ENCODE measurements at regions not wholly inside any gene's neighbourhood (a gene's known extent, or its start where the extent isn't known, plus 50 kb on each side); places are given as distances from the start of the nearest gene placed in this dataset.

- no peak for DNase-seq
Observed at GRCh38 chr13:63999614-64000305, 2584.1 kb upstream of the PCDH20 start.

DNA sequence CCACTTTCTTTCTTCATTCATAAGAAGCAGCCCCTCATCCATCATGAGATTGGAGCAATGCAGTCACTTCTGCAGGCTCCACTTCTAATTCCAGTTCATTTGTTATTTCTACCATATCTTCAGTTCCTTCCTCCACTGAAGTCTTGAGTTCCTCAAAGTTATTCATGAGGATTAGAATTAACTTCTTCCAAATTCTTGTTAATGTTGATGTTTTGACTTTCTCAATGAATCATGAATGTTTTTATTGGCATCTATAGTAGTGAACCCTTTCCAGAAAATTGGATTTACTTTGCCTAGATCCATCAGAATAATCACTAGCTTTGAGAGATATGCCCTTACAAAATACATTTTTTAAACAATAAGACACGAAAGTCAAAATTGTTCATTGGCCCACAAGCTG is 2567.7 kb upstream of the PCDH20 start:
- no peak for DNase-seq

GRCh38 chr13:63979951-63980350 is 2564.3 kb upstream of the PCDH20 start:
- no peak for DNase-seq

- DNase-seq: no peak
Observed at GRCh38 chr13:63972328-63972727, 2556.7 kb upstream of the PCDH20 start.

GRCh38 chr13:63954683-63955082 is 2539.0 kb upstream of the PCDH20 start:
- no peak for DNase-seq

GRCh38 chr13:63948045-63948444 is 2532.4 kb upstream of the PCDH20 start:
- DNase-seq: no peak

GRCh38 chr13:63944911-63945310 is 2529.3 kb upstream of the PCDH20 start:
- no peak for DNase-seq

DNA sequence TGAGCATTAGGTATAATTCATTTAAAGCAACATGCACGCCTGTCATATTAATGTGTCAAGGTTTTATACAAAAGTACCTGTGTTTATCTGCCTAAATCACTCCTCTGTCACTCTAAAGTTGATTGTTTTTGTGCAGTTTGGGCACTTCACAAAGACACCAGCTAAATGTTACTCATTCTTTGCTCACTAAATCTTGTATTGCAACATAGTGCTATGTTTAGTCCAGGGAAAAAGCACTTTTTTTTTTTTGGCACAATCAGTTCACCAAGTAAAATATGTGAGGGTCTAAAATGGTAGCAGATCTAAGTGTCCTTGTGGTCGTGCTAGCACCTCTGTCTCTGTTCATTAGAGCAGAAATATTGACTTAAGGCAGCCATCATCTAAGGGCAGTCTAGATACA is 2526.7 kb upstream of the PCDH20 start:
- no peak for DNase-seq

GRCh38 chr13:63938851-63939250 is 2523.2 kb upstream of the PCDH20 start:
- DNase-seq: no peak

DNA sequence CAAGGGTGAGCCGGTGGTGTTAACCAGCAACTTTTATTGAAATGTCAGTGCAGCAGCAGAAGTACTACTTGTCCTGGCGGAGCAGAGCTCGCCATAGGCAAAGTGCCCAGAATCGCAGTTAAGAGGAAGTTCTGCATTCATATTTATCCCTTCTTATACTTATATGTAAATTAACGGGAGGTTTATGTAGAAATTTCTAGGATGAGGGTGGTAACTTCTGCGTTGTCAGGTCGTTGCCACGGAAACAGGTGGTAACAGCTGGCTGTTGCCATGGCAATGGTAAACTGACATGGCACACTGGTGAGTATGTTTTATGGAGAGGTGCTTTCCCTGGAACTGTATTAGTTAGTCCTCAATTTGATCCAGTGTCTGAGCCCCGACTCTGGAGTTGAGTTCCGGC is 2494.9 kb upstream of the PCDH20 start:
- DNase-seq: peak; percentile 11

- no peak for DNase-seq
Observed at GRCh38 chr13:63909726-63910375, 2494.2 kb upstream of the PCDH20 start.

GRCh38 chr13:63902141-63902540 is 2486.5 kb upstream of the PCDH20 start:
- DNase-seq: no peak

DNA sequence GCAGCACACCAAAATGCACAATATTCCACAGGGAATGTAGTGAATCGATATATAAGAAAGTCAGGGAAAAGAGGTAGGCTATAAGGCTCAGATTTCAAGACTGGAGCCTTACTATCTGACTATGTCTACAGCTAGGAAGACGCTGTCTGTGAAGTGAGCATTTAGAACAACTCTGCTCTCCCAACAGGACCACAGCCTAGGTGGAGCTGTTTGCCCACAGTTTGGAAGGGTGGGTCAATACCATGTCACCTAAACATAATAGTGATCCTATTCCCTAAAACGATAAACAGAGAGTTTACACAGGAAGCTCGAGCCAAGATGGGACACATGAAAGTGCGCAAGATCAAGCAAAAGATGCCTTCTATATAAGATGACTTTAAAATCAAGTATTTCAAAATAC is 2486.0 kb upstream of the PCDH20 start:
- DNase-seq: no peak

GRCh38 chr13:63900406-63900805 is 2484.8 kb upstream of the PCDH20 start:
- DNase-seq: no peak

DNA sequence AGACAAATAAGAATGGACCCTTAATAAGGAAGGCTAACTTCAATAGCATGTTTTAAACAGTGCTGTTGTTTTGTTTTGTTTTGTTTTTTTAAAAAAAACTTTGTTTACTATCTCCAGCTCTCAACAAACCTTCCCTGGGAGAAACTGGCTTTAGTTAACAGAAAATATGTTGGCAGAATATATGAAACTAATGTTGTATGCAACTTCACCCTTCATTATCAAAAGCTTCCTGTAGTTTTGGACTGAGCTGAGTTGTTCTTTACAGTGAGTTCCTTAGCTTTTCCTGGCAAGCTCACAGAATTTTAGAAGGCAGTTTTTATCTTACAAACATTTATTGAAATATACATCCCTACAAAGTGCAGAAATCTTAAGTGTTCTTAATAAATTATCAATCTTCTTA is 2480.7 kb upstream of the PCDH20 start:
- DNase-seq: no peak

DNA sequence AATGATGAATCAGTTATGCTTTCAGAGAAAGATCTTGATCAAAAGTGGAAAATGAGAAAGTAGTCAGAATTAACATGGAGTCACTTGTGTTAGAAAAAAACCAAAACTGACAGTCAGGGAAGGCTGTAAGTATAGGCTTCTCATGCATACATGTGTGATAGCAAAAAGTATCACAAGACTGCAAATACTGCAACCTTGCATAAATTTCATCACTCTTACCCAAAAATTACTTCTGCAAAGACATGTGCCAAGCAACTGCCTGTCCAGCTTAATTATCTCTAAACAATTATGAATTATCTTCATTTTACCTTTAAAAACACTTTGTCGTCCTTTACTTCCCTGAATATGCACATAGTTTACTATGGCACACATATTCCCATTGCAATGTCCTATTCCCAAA is 2466.4 kb upstream of the PCDH20 start:
- no peak for DNase-seq

GRCh38 chr13:63880705-63881104 is 2465.1 kb upstream of the PCDH20 start:
- DNase-seq: no peak

GRCh38 chr13:63873936-63874335 is 2458.3 kb upstream of the PCDH20 start:
- DNase-seq: no peak

GRCh38 chr13:63864171-63864902 is 2448.7 kb upstream of the PCDH20 start:
- no peak for DNase-seq

DNA sequence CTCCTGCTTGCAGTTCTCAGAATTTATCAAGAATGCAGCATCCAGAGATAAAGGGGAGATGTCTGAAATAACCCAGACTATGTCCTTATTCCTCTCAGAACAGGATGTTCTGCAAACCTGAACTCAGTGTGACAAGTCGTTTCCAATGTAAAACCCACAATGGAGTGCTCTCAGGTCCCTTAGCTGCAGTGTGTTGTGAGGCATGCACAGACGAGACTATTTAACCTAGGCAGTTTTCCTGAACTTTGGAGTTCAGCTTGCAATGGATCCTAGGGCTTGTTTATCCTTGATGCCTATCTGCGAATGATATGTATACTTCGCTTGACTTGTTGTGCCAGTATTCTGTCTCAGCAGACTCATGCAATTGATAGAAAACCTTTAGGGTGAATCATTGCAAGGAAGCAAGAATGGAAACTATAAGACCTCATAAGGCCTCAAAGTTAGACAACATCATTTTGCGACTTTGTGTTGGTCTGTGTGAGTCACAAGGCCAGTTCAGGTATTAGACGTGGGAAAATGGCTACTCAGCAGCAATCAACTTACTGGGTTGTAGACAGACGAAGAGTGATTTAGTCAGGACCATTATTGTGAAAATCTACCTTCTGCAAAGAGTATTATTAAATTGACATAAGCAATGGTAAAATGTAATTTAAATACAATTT is 2439.9 kb upstream of the PCDH20 start:
- DNase-seq: no peak

- DNase-seq: no peak
Observed at GRCh38 chr13:63853816-63854215, 2438.2 kb upstream of the PCDH20 start.

DNA sequence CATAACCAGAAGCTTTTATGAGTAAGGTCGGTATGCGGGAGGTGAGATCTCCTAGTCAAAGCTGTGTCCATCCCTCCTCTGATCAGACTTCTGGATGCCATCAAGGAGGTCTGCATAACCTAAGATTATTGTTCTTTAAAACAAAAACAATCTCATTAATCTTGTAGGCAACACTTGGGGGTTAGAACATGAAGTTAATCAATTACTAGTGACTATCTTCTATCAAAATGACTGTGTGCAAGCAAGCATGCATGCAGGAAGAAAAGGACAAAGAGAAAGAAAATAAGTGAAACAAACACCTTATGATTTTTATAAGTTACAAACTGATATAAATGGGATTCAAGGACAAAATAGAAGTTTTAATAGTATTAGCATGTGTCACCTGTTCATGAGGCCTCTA is 2435.9 kb upstream of the PCDH20 start:
- DNase-seq: no peak
